ENCODE measurements at regions not wholly inside any gene's neighbourhood (a gene's known extent, or its start where the extent isn't known, plus 50 kb on each side); places are given as distances from the start of the nearest gene placed in this dataset.

DNA sequence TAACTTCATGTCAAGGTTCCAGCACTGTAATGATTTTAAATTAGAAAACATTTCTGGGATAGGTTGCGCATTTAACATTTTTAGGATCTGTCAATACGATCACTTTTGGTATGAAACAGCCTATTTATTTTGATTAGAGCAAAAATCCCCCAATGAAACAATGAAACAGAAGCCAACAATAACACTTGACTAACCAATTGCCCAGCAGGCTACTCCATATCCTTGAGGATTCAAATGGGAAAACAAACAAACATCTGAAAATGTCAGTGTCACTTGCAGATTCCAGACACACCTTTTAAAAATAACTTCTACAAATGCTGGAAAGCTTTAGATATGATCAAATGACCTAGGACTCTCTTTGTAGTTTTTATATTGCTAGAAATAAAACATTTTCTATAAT is 1412.5 kb upstream of the PRR20A start:
- Histone ChIP-seq H3K4me3 (ENCODE audit: low read depth, low read length, poor library complexity, severe bottlenecking) (no peak overlapping the region), H3K27me3 (replicated peaks; ENCODE audit: insufficient read depth, low read depth, low read length, poor library complexity) (no peaks in the 10 kb centered on the region), H3K36me3 (ENCODE audit: insufficient read depth, low read length, poor library complexity, severe bottlenecking) (no peaks in the 10 kb centered on the region), H3K27ac (ENCODE audit: low read depth, low read length, poor library complexity, severe bottlenecking) (no peak overlapping the region), H3K9me3 (ENCODE audit: low read depth, low read length, poor library complexity, severe bottlenecking) (no peaks in the 10 kb centered on the region), H3K4me1 (ENCODE audit: insufficient read depth, low read length, poor library complexity, severe bottlenecking) (no peaks in the 10 kb centered on the region)
- no TSS peak for BruUV-seq (replicated peaks)
- ChIA-PET CTCF (no interaction called here), POLR2A (ENCODE audit: low non-redundant PET) (no interaction called here)
- DNase-seq (ENCODE audit: low spot score): no peak
- TF ChIP-seq, protein P1, sequence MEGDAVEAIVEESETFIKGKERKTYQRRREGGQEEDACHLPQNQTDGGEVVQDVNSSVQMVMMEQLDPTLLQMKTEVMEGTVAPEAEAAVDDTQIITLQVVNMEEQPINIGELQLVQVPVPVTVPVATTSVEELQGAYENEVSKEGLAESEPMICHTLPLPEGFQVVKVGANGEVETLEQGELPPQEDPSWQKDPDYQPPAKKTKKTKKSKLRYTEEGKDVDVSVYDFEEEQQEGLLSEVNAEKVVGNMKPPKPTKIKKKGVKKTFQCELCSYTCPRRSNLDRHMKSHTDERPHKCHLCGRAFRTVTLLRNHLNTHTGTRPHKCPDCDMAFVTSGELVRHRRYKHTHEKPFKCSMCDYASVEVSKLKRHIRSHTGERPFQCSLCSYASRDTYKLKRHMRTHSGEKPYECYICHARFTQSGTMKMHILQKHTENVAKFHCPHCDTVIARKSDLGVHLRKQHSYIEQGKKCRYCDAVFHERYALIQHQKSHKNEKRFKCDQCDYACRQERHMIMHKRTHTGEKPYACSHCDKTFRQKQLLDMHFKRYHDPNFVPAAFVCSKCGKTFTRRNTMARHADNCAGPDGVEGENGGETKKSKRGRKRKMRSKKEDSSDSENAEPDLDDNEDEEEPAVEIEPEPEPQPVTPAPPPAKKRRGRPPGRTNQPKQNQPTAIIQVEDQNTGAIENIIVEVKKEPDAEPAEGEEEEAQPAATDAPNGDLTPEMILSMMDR (conservative IDR thresholded peaks at IDR 0.05; ENCODE audit: low read depth, low read length): no peak
- no peak for TF ChIP-seq EZH2 (IDR thresholded peaks at IDR 0.05; ENCODE audit: borderline replicate concordance, low read depth, low read length, poor library complexity, severe bottlenecking)
- intact Hi-C loops (cut with micrococcal nuclease; ENCODE audit: unreplicated experiment): no loop called here

DNA sequence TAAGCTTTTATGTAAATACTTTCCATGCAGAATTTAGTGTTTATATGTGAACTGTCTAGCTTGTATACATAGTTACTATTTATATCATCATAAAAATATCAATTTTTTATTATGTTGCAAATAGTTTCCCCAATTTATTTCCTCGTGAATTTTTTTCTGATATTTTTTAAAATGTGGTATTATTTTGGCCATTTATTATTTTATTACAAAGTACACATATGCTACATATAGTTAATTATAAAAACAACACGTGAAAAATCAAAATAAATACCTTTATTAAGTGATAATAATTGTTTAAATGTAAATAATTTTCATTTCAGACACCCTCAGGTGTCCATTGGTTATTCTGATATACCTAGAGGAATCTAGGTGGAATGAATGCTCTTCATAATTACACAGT is 1394.9 kb upstream of the PRR20A start:
- Histone ChIP-seq H3K36me3 (ENCODE audit: insufficient read depth, low read length, poor library complexity, severe bottlenecking) (no peaks in the 10 kb centered on the region), H3K4me3 (ENCODE audit: low read depth, low read length, poor library complexity, severe bottlenecking) (no peak overlapping the region), H3K9me3 (ENCODE audit: low read depth, low read length, poor library complexity, severe bottlenecking) (no peaks in the 10 kb centered on the region), H3K4me1 (ENCODE audit: insufficient read depth, low read length, poor library complexity, severe bottlenecking) (no peaks in the 10 kb centered on the region), H3K27me3 (replicated peaks; ENCODE audit: insufficient read depth, low read depth, low read length, poor library complexity) (no peaks in the 10 kb centered on the region), H3K27ac (ENCODE audit: low read depth, low read length, poor library complexity, severe bottlenecking) (no peak overlapping the region)
- BruUV-seq (replicated peaks): no TSS peak
- POLR2A ChIA-PET (ENCODE audit: low non-redundant PET): no interaction called here
- intact Hi-C loops (cut with micrococcal nuclease; ENCODE audit: unreplicated experiment): no loop called here
- CTCF ChIA-PET: no interaction called here
- no peak for TF ChIP-seq EZH2 (IDR thresholded peaks at IDR 0.05; ENCODE audit: borderline replicate concordance, low read depth, low read length, poor library complexity, severe bottlenecking)
- TF ChIP-seq, protein P1 (conservative IDR thresholded peaks at IDR 0.05; ENCODE audit: low read depth, low read length): no peak
- no peak for DNase-seq (ENCODE audit: low spot score)

DNA sequence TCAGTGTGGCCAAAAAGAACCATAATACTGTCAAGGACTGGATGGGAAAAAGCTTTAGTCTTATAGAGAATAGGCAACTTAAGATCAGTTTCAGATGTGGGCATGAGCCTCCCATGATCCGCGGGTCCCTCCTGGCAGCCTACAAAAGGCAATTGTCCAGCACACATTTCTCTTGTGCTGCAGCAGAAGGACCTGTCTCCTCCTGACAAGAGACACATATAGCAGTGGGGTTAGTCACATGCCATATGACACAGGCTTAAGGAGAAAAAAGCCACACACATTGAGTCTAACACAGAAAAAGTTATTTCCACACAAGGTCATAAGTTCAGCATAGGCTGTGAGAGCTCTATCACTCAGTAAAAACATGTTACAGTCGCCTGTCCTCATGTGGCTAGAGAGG is 1378.7 kb upstream of the PRR20A start:
- no peaks in the 10 kb centered on the region for H3K9me3 ChIP-seq (ENCODE audit: low read depth, low read length, poor library complexity, severe bottlenecking)
- intact Hi-C loops (cut with micrococcal nuclease; ENCODE audit: unreplicated experiment): loop anchor here (5.0 kb wide), 1 partner anchor 515 kb away; no protein-coding TSS in a partner anchor
- POLR2A ChIA-PET (ENCODE audit: low non-redundant PET): no interaction called here
- BruUV-seq (replicated peaks): no TSS peak
- no peak for DNase-seq (ENCODE audit: low spot score)
- CTCF ChIA-PET: no interaction called here
- no peak overlapping the region for H3K4me3 ChIP-seq (ENCODE audit: low read depth, low read length, poor library complexity, severe bottlenecking)
- H3K4me1 ChIP-seq (ENCODE audit: insufficient read depth, low read length, poor library complexity, severe bottlenecking): no peaks in the 10 kb centered on the region
- no peaks in the 10 kb centered on the region for H3K27me3 ChIP-seq (replicated peaks; ENCODE audit: insufficient read depth, low read depth, low read length, poor library complexity)
- no peak for TF ChIP-seq EZH2 (IDR thresholded peaks at IDR 0.05; ENCODE audit: borderline replicate concordance, low read depth, low read length, poor library complexity, severe bottlenecking)
- TF ChIP-seq, protein P1 (conservative IDR thresholded peaks at IDR 0.05; ENCODE audit: low read depth, low read length): no peak
- no peak overlapping the region for H3K27ac ChIP-seq (ENCODE audit: low read depth, low read length, poor library complexity, severe bottlenecking)
- no peaks in the 10 kb centered on the region for H3K36me3 ChIP-seq (ENCODE audit: insufficient read depth, low read length, poor library complexity, severe bottlenecking)
